SHP77 treated with DMSO at 0.1 percent for 48 hours (cell line): ENCODE measurements at regions not wholly inside any gene's neighbourhood (a gene's known extent, or its start where the extent isn't known, plus 50 kb on each side); places are given as distances from the start of the nearest gene placed in this dataset.

Source experiments
- DNase-seq: peaks from one replicate; lab custom pipeline; 2025; lab: John Stamatoyannopoulos, UW

DNA sequence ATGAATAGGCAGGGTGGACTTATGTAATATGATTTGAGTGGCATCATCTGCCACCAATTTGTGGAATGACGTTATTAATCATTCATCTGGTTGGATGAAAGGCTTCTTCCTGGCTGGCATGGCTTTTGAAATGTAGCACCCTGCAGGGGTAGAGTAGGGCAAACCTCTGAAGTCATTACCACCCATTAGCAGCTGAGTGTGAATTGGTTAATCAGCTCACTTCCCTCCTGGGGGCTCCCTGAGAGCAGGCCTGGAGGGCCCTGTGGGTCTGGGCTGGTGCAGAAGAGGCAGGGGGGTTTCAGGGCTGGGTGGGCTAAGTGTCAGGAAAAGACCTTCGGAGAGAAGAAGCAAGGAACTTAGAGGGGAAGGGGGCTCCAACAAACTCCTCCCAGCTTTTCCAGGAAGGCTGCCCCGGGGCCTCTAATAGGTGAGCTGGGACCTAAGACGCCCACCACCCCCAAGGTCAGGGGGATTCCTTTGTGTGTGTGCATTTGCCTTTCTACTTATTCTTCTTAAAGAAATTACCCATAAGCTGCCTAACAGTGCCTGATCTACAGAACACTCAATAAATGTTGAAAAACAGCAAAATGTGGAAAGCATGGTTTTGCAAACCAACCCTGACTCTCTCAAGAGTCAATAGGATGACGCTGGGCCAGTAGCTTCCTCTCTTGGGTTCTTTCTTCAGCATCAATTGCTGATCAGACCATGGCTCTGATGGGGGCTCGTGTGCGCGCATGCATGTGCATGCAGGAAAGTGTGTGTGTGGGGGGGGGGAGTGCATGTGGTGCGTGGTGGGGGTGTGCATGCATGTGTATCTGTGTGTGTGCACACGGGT lies 49.7 kb upstream of the ZNF516 start:
- no peak for DNase-seq
